ENCODE measurements at regions not wholly inside any gene's neighbourhood (a gene's known extent, or its start where the extent isn't known, plus 50 kb on each side); places are given as distances from the start of the nearest gene placed in this dataset.

DNA sequence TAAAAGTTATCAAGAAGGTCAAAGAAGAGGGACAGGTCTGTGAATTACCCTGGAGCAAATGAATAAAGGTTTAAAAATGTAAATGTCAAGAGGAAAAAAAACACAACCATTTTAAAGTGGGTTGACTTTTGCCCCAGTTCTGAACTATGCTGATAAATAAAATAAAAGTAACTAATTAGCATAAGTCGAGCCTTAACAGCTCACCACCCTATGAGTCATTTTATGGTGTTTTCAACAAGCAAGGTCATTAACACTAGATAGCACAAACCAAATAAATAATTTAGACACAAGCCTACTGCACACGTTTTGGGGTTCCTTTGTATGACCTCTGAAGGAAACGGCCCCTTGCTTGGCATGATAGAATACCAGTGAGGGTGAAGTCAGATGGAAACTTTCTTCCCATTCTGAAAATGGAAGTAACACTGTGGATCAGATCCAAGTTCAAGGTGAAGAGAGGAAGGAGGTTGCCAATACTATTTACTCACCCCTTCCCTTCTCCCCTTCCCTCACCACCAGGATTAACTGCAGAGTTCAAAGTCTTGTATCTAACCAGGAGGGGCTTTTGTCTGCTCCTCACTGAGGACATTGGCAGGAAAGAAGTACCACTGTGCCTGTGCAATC, 380.0 kb upstream of the ACVR2A start (continued):
- TF ChIP-seq ZEB2 (tag by site-specific recombination; IDR thresholded peaks at IDR 0.05) (no peak), ZNF426 (tag by site-specific recombination; IDR thresholded peaks at IDR 0.05) (no peak), HOXA7 (CRISPR knock-in tag; IDR thresholded peaks at IDR 0.05; ENCODE audit: borderline replicate concordance) (no peak), SP7 (tag by site-specific recombination; IDR thresholded peaks at IDR 0.05) (no peak), ZNF768 (tag by site-specific recombination; IDR thresholded peaks at IDR 0.05) (no peak), ZXDB (tag by site-specific recombination; IDR thresholded peaks at IDR 0.05) (no peak), ZNF621 (tag by site-specific recombination; IDR thresholded peaks at IDR 0.05) (no peak), SALL2 (tag by site-specific recombination; IDR thresholded peaks at IDR 0.05; ENCODE audit: borderline replicate concordance) (no peak)
- TF ChIP-seq, protein P1, sequence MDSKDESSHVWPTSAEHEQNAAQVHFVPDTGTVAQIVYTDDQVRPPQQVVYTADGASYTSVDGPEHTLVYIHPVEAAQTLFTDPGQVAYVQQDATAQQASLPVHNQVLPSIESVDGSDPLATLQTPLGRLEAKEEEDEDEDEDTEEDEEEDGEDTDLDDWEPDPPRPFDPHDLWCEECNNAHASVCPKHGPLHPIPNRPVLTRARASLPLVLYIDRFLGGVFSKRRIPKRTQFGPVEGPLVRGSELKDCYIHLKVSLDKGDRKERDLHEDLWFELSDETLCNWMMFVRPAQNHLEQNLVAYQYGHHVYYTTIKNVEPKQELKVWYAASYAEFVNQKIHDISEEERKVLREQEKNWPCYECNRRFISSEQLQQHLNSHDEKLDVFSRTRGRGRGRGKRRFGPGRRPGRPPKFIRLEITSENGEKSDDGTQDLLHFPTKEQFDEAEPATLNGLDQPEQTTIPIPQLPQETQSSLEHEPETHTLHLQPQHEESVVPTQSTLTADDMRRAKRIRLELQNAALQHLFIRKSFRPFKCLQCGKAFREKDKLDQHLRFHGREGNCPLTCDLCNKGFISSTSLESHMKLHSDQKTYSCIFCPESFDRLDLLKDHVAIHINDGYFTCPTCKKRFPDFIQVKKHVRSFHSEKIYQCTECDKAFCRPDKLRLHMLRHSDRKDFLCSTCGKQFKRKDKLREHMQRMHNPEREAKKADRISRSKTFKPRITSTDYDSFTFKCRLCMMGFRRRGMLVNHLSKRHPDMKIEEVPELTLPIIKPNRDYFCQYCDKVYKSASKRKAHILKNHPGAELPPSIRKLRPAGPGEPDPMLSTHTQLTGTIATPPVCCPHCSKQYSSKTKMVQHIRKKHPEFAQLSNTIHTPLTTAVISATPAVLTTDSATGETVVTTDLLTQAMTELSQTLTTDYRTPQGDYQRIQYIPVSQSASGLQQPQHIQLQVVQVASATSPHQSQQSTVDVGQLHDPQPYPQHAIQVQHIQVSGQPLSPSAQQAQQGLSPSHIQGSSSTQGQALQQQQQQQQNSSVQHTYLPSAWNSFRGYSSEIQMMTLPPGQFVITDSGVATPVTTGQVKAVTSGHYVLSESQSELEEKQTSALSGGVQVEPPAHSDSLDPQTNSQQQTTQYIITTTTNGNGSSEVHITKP (tag by site-specific recombination; IDR thresholded peaks at IDR 0.05): peak; percentile 27; the same call in 1 of the 2 replicates
- TF ChIP-seq, protein P2, sequence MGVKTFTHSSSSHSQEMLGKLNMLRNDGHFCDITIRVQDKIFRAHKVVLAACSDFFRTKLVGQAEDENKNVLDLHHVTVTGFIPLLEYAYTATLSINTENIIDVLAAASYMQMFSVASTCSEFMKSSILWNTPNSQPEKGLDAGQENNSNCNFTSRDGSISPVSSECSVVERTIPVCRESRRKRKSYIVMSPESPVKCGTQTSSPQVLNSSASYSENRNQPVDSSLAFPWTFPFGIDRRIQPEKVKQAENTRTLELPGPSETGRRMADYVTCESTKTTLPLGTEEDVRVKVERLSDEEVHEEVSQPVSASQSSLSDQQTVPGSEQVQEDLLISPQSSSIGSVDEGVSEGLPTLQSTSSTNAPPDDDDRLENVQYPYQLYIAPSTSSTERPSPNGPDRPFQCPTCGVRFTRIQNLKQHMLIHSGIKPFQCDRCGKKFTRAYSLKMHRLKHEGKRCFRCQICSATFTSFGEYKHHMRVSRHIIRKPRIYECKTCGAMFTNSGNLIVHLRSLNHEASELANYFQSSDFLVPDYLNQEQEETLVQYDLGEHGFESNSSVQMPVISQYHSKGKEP (tag by site-specific recombination; IDR thresholded peaks at IDR 0.05): no peak

DNA sequence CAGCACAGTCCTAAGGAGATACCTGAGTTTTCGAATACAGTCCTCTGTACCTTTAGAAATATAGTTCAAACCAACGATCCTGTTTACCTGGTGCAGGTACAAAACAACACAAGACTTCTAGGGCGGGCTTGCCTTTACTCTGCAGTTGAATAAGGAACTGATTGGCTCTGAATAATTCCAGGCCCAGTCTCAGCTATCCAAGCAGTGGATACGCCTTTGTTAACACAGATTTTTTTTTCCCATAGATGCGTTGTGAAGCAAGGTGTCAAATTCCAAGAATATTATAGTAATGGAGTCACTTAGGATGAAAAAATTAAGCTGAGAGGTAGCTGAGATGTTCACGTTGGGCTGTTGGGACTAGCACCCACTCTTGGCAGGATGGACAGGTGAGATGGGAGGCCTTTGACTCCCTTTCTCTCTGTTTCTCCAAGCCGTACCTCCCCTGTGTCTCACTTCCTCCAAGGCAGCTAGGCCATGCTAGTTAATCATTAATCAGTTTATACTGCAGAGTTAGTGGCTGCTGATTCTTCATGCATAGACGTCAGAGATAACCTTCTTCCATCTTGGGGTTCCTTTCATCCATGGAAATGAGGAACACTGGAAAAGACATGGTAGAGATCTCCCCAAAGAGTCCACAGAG, 380.8 kb upstream of the ACVR2A start:
- ChIA-PET POLR2A (no interaction called here), CTCF (interaction anchor here (0.7 kb wide), 1 partner anchor 14 kb away, joined by 3 read pairs; no protein-coding TSS in a partner anchor)
- peaks cover 3% of the 10 kb centered on the region for H3K4me1 ChIP-seq (ENCODE audit: control insufficient read depth, insufficient read depth, low read length)
- no peaks in the 10 kb centered on the region for H3K36me3 ChIP-seq (ENCODE audit: control insufficient read depth in 2 of 2, insufficient read depth in 1 of 2, low read length in 2 of 2)
- H3K4me3 ChIP-seq (ENCODE audit: low read depth, low read length): no peak overlapping the region
- H3K27ac ChIP-seq (ENCODE audit: extremely low read depth, low read depth, low read length): no peak overlapping the region
- H3K9me3 ChIP-seq (ENCODE audit: control insufficient read depth, insufficient read depth, low read depth, low read length): no peaks in the 10 kb centered on the region
- TF ChIP-seq HOXA7 (CRISPR knock-in tag; IDR thresholded peaks at IDR 0.05; ENCODE audit: borderline replicate concordance) (no peak), ZNF274 (IDR thresholded peaks at IDR 0.05; ENCODE audit: low read length) (no peak), ZNF274 (tag by site-specific recombination; IDR thresholded peaks at IDR 0.05; ENCODE audit: borderline replicate concordance) (no peak), ZNF776 (tag by site-specific recombination; IDR thresholded peaks at IDR 0.05; ENCODE audit: borderline replicate concordance) (no peak), ZNF561 (tag by site-specific recombination; IDR thresholded peaks at IDR 0.05; ENCODE audit: borderline replicate concordance) (no peak), TRIM28 (IDR thresholded peaks at IDR 0.05; ENCODE audit: borderline replicate concordance, low read length) (no peak), ZNF473 (tag by site-specific recombination; IDR thresholded peaks at IDR 0.05) (no peak), SP3 (tag by site-specific recombination; IDR thresholded peaks at IDR 0.05) (no peak), ZNF558 (tag by site-specific recombination; IDR thresholded peaks at IDR 0.05) (no peak), KLF10 (tag by site-specific recombination; IDR thresholded peaks at IDR 0.05) (no peak), ZNF391 (tag by site-specific recombination; IDR thresholded peaks at IDR 0.05; ENCODE audit: borderline replicate concordance, low read depth) (no peak), ZNF837 (tag by site-specific recombination; IDR thresholded peaks at IDR 0.05) (no peak), ZNF112 (tag by site-specific recombination; IDR thresholded peaks at IDR 0.05) (no peak), ZNF248 (tag by site-specific recombination; IDR thresholded peaks at IDR 0.05) (no peak)
- TF ChIP-seq, protein P3, sequence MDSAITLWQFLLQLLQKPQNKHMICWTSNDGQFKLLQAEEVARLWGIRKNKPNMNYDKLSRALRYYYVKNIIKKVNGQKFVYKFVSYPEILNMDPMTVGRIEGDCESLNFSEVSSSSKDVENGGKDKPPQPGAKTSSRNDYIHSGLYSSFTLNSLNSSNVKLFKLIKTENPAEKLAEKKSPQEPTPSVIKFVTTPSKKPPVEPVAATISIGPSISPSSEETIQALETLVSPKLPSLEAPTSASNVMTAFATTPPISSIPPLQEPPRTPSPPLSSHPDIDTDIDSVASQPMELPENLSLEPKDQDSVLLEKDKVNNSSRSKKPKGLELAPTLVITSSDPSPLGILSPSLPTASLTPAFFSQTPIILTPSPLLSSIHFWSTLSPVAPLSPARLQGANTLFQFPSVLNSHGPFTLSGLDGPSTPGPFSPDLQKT (IDR thresholded peaks at IDR 0.05; ENCODE audit: borderline replicate concordance, low read depth, low read length): no peak
- TF ChIP-seq, protein P4, sequence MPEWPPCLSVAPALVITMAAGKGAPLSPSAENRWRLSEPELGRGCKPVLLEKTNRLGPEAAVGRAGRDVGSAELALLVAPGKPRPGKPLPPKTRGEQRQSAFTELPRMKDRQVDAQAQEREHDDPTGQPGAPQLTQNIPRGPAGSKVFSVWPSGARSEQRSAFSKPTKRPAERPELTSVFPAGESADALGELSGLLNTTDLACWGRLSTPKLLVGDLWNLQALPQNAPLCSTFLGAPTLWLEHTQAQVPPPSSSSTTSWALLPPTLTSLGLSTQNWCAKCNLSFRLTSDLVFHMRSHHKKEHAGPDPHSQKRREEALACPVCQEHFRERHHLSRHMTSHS (tag by site-specific recombination; IDR thresholded peaks at IDR 0.05): no peak
- TF ChIP-seq, protein P5, sequence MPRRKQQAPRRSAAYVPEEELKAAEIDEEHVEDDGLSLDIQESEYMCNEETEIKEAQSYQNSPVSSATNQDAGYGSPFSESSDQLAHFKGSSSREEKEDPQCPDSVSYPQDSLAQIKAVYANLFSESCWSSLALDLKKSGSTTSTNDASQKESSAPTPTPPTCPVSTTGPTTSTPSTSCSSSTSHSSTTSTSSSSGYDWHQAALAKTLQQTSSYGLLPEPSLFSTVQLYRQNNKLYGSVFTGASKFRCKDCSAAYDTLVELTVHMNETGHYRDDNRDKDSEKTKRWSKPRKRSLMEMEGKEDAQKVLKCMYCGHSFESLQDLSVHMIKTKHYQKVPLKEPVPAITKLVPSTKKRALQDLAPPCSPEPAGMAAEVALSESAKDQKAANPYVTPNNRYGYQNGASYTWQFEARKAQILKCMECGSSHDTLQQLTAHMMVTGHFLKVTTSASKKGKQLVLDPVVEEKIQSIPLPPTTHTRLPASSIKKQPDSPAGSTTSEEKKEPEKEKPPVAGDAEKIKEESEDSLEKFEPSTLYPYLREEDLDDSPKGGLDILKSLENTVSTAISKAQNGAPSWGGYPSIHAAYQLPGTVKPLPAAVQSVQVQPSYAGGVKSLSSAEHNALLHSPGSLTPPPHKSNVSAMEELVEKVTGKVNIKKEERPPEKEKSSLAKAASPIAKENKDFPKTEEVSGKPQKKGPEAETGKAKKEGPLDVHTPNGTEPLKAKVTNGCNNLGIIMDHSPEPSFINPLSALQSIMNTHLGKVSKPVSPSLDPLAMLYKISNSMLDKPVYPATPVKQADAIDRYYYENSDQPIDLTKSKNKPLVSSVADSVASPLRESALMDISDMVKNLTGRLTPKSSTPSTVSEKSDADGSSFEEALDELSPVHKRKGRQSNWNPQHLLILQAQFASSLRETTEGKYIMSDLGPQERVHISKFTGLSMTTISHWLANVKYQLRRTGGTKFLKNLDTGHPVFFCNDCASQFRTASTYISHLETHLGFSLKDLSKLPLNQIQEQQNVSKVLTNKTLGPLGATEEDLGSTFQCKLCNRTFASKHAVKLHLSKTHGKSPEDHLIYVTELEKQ (tag by site-specific recombination; IDR thresholded peaks at IDR 0.05; ENCODE audit: borderline replicate concordance): no peak

Measured in HEK293 (cell line).